ENCODE measurements at regions not wholly inside any gene's neighbourhood (a gene's known extent, or its start where the extent isn't known, plus 50 kb on each side); places are given as distances from the start of the nearest gene placed in this dataset.

GRCh38 chr9:100731557-100731956, 153.7 kb downstream of the CAVIN4 start:
- ChIA-PET POLR2A (no interaction called here), CTCF (no interaction called here)
- Histone ChIP-seq H3K27me3 (ENCODE audit: control insufficient read depth, insufficient read depth, low read length) (no peaks in the 10 kb centered on the region; the same call in 1 of the 2 replicates), H3K4me3 (ENCODE audit: low read depth in 2 of 2, low read length in 2 of 2) (no peak overlapping the region), H3K27ac (ENCODE audit: low read length) (no peak overlapping the region), H3K4me1 (ENCODE audit: control insufficient read depth, insufficient read depth, low read length) (no peaks in the 10 kb centered on the region), H3K9me3 (ENCODE audit: control insufficient read depth, insufficient read depth, low read depth, low read length) (no peaks in the 10 kb centered on the region), H3K36me3 (ENCODE audit: control insufficient read depth, insufficient read depth, low read length) (no peaks in the 10 kb centered on the region)
- TF ChIP-seq REST (IDR thresholded peaks at IDR 0.05; ENCODE audit: insufficient read depth in 1 of 2, low read depth in 2 of 2, low read length in 1 of 2) (no peak), POLR2AphosphoS5 (IDR thresholded peaks at IDR 0.05; ENCODE audit: low read depth, low read length) (no peak), SIN3A (IDR thresholded peaks at IDR 0.05; ENCODE audit: borderline replicate concordance, insufficient read depth, low read depth, low read length) (no peak), TCF7L2 (IDR thresholded peaks at IDR 0.05; ENCODE audit: low read depth, low read length) (no peak)
- in situ Hi-C loops (cut with HindIII; ENCODE audit: low pct_unique_long_range_greater_than_20kb, low sequenced_read_pairs) (no loop called here), intact Hi-C loops (cut with micrococcal nuclease; ENCODE audit: unreplicated experiment) (no loop called here)
- DNase-seq (ENCODE audit: low read depth, low spot score) = no peak
- ATAC-seq = no peak
- BruUV-seq (replicated peaks) = no TSS peak

- H3K27ac ChIP-seq (ENCODE audit: low read length) = no peak overlapping the region
- no peaks in the 10 kb centered on the region for H3K36me3 ChIP-seq (ENCODE audit: control insufficient read depth, insufficient read depth, low read length)
- H3K4me1 ChIP-seq (ENCODE audit: control insufficient read depth, insufficient read depth, low read length) = no peaks in the 10 kb centered on the region
- DNase-seq (ENCODE audit: low read depth, low spot score) (no peak), ATAC-seq (no peak)
- no peaks in the 10 kb centered on the region for H3K9me3 ChIP-seq (ENCODE audit: control insufficient read depth, insufficient read depth, low read depth, low read length)
- BruUV-seq (replicated peaks) = no TSS peak
- intact Hi-C loops (cut with micrococcal nuclease; ENCODE audit: unreplicated experiment) (no loop called here), in situ Hi-C loops (cut with HindIII; ENCODE audit: low pct_unique_long_range_greater_than_20kb, low sequenced_read_pairs) (no loop called here)
- no peak for TF ChIP-seq TCF7L2 (IDR thresholded peaks at IDR 0.05; ENCODE audit: low read depth, low read length)
- no peak for TF ChIP-seq REST (IDR thresholded peaks at IDR 0.05; ENCODE audit: insufficient read depth in 1 of 2, low read depth in 2 of 2, low read length in 1 of 2)
- no peak for TF ChIP-seq CTCF (IDR thresholded peaks at IDR 0.05)
- TF ChIP-seq POLR2AphosphoS5 (IDR thresholded peaks at IDR 0.05; ENCODE audit: low read depth, low read length) = no peak
- no peak for TF ChIP-seq SIN3A (IDR thresholded peaks at IDR 0.05; ENCODE audit: borderline replicate concordance, insufficient read depth, low read depth, low read length)
- CTCF ChIA-PET = no interaction called here
- no peaks in the 10 kb centered on the region for H3K27me3 ChIP-seq (ENCODE audit: control insufficient read depth, insufficient read depth, low read length)
- POLR2A ChIA-PET = no interaction called here
- no peak overlapping the region for H3K4me3 ChIP-seq (ENCODE audit: low read depth in 2 of 2, low read length in 2 of 2)
These were observed 161.3 kb downstream of the CAVIN4 start for GRCh38 chr9:100739208-100739607.

All from Panc1 (cell line).